GF-D8 (cell line): ENCODE measurements at regions not wholly inside any gene's neighbourhood (a gene's known extent, or its start where the extent isn't known, plus 50 kb on each side); places are given as distances from the start of the nearest gene placed in this dataset.

ENCODE experiments used
- DNase-seq: peaks from one replicate; lab custom pipeline; 2025; lab: John Stamatoyannopoulos, UW

GRCh38 chr16:86060381-86061317 lies 161.7 kb downstream of the IRF8 start:
- DNase-seq = no peak

- no peak for DNase-seq
Observed at GRCh38 chr16:86061318-86061695, 162.3 kb downstream of the IRF8 start.

- DNase-seq = no peak
Observed at GRCh38 chr16:86061721-86062120, 162.8 kb downstream of the IRF8 start.

- no peak for DNase-seq
Observed at GRCh38 chr16:86062271-86062965, 163.5 kb downstream of the IRF8 start.

GRCh38 chr16:86063760-86064405 lies 164.9 kb downstream of the IRF8 start:
- no peak for DNase-seq

GRCh38 chr16:86064431-86065250 lies 165.7 kb downstream of the IRF8 start:
- no peak for DNase-seq

- DNase-seq = no peak
Observed at GRCh38 chr16:86065711-86066110, 166.7 kb downstream of the IRF8 start.

- no peak for DNase-seq
Observed at GRCh38 chr16:86066811-86067210, 167.8 kb downstream of the IRF8 start.

- DNase-seq = no peak
Observed at GRCh38 chr16:86067516-86067915, 168.6 kb downstream of the IRF8 start.

- no peak for DNase-seq
Observed at GRCh38 chr16:86067936-86068335, 169.0 kb downstream of the IRF8 start.

- no peak for DNase-seq
Observed at GRCh38 chr16:86068722-86069121, 169.8 kb downstream of the IRF8 start.

- no peak for DNase-seq
Observed at GRCh38 chr16:86069736-86070298, 170.9 kb downstream of the IRF8 start.

- no peak for DNase-seq
Observed at GRCh38 chr16:86070484-86070883, 171.5 kb downstream of the IRF8 start.

GRCh38 chr16:86070971-86071370 lies 172.0 kb downstream of the IRF8 start:
- DNase-seq = no peak

GRCh38 chr16:86071611-86072240 lies 172.8 kb downstream of the IRF8 start:
- no peak for DNase-seq

GRCh38 chr16:86072328-86073102 lies 173.6 kb downstream of the IRF8 start:
- DNase-seq = no peak

GRCh38 chr16:86073103-86073625 lies 174.2 kb downstream of the IRF8 start:
- DNase-seq = no peak

GRCh38 chr16:86073763-86074493 lies 175.0 kb downstream of the IRF8 start:
- no peak for DNase-seq
